BE2C (cell line): ENCODE measurements at regions not wholly inside any gene's neighbourhood (a gene's known extent, or its start where the extent isn't known, plus 50 kb on each side); places are given as distances from the start of the nearest gene placed in this dataset.
"Not testable (repeated sequence)": the region's sequence is repeated elsewhere in the genome, so short reads cannot be mapped to it uniquely, and the experiment has no call there.

Experiments used
- DNase-seq: peaks from one replicate; pipeline ENCODE4 v3.0.0-alpha.2; 2020
- H3K27me3 ChIP-seq: fragments of 250-450 bp; sonication (Bioruptor Pico); 2 replicates; pipeline ENCODE4 v1.5.1; 2020; ENCODE audit warnings: mild to moderate bottlenecking
- H3K36me3 ChIP-seq: fragments of 250-450 bp; sonication (Bioruptor Pico); 2 replicates; pipeline ENCODE4 v1.5.1; 2020; ENCODE audit warnings: mild to moderate bottlenecking
- H3K4me1 ChIP-seq: fragments of 250-450 bp; sonication (Bioruptor Pico); 2 replicates; pipeline ENCODE4 v1.5.1; 2020
- H3K4me3 ChIP-seq: 2 replicates; pipeline ENCODE4 v1.5.1; 2011; ENCODE audit warnings: low read depth, low read length
- H3K9me3 ChIP-seq: fragments of 250-450 bp; sonication (Bioruptor Pico); 2 replicates; pipeline ENCODE4 v1.5.1; 2020
- TF ChIP-seq, protein P1 (sequence below): IDR thresholded peaks from 2 replicates; pipeline ENCODE4 v1.5.1; 2012; ENCODE audit warnings: mild to moderate bottlenecking, low read depth, low read length

DNA sequence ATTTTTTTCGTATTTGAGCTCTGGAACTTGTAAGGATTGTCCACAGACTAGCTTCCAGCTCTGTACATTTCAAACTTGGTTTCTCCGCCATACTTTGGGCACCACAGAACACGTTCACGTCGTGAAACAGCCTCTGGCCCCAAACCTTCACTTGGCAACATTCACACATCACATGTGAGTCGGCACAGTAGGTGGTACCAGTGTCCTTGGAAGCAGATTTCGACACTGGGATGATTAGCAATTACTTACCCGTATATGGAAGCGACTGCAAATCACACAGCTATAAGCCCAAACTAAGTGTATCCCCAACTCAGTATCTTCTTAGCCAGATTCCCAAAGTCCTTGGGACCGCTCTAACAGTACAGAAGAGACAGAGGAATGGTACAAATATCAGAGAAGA is 60.2 kb downstream of the MAFB start:
- no peaks in the 10 kb centered on the region for H3K9me3 ChIP-seq
- no peaks in the 10 kb centered on the region for H3K36me3 ChIP-seq
- no peaks in the 10 kb centered on the region for H3K27me3 ChIP-seq
- H3K4me3 ChIP-seq, result no peak overlapping the region
- no peaks in the 10 kb centered on the region for H3K4me1 ChIP-seq
- DNase-seq, result no peak
- TF ChIP-seq, protein P1, sequence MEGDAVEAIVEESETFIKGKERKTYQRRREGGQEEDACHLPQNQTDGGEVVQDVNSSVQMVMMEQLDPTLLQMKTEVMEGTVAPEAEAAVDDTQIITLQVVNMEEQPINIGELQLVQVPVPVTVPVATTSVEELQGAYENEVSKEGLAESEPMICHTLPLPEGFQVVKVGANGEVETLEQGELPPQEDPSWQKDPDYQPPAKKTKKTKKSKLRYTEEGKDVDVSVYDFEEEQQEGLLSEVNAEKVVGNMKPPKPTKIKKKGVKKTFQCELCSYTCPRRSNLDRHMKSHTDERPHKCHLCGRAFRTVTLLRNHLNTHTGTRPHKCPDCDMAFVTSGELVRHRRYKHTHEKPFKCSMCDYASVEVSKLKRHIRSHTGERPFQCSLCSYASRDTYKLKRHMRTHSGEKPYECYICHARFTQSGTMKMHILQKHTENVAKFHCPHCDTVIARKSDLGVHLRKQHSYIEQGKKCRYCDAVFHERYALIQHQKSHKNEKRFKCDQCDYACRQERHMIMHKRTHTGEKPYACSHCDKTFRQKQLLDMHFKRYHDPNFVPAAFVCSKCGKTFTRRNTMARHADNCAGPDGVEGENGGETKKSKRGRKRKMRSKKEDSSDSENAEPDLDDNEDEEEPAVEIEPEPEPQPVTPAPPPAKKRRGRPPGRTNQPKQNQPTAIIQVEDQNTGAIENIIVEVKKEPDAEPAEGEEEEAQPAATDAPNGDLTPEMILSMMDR, result no peak

DNA sequence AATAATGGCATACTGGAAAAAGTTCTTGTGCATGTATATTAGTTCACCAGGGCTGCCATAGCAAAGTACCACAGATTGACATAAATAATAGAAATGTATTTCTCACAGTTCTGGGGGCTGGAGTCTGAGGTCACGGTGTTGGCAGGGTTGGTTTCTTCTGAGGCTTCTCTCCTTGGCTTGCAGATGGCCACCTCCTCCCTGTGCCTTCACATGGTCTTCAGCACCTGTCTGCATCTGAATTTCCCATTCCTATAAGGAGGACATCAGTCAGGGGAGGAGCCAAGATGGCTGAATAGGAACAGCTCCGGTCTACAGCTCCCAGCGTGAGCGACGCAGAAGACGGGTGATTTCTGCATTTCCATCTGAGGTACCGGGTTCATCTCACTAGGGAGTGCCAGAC is 70.0 kb downstream of the MAFB start:
- H3K9me3 ChIP-seq, DNase-seq, H3K36me3 ChIP-seq, H3K4me3 ChIP-seq, H3K4me1 ChIP-seq, H3K27me3 ChIP-seq: not testable (repeated sequence)

DNA sequence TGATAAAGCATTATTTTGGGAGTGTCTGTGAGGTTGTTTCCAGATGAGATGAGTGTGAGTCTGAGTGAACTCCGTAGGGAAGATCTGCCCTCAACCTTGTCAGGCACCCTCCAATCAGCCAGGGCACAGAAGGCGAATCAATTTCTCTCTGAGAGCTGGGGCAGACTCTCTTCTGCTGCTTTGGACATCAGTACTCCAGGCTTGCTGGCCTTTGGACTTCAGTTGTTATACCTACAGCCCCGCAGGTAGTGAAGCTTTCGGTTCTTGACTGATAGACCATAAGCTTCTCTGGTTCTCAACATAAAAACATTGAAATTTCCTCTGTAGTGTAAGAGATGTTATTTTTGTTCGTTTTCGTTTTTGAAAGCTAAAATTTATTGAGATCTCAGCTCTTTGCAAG is 71.4 kb downstream of the MAFB start:
- H3K4me1 ChIP-seq, result no peaks in the 10 kb centered on the region
- TF ChIP-seq, protein P1, result no peak
- H3K27me3 ChIP-seq, result peaks cover 6% of the 10 kb centered on the region
- no peak for DNase-seq
- H3K9me3 ChIP-seq, result no peaks in the 10 kb centered on the region
- no peak overlapping the region for H3K4me3 ChIP-seq
- no peaks in the 10 kb centered on the region for H3K36me3 ChIP-seq

DNA sequence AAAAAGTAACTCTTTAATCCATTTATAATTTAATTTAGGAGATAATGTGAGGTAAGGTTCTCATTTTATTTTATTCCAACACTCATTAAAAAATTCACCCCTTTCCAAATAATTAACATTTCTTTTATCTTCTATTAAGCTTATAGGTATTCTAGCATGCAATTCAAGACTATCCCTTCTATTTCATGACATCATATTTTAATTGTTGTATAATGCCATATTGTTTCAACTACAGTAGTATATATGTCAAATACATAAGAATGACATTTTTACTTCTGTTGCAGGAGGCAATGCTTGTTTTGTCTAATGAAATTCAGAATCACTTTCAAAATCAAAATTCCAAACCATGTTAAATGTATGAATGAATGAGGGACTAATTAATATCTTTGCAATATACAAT is 76.2 kb downstream of the MAFB start:
- no peaks in the 10 kb centered on the region for H3K9me3 ChIP-seq
- no peaks in the 10 kb centered on the region for H3K4me1 ChIP-seq
- no peak overlapping the region for H3K4me3 ChIP-seq
- H3K36me3 ChIP-seq, result no peaks in the 10 kb centered on the region
- TF ChIP-seq, protein P1, result no peak
- peaks cover 6% of the 10 kb centered on the region for H3K27me3 ChIP-seq
- no peak for DNase-seq

DNA sequence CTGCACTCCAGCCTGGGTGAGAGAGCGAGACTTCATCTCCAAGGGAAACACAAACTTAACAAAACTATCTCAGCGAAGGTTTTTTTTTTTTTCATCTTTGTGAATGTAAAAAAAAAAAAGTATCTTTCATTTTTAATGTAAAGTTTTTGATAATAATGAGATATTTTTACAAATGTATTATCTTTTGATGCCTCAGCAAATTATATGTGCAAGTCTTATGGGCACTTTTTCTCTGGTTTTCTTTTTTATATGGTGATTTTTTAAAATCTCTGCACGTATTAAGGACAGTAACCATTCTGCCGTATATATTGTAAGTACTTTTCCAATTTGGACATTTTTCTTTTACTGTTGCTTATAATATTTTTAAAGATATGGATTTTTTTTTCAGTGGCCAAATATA is 76.8 kb downstream of the MAFB start:
- no peaks in the 10 kb centered on the region for H3K36me3 ChIP-seq
- H3K4me3 ChIP-seq, result no peak overlapping the region
- no peaks in the 10 kb centered on the region for H3K4me1 ChIP-seq
- H3K27me3 ChIP-seq, result peaks cover 5% of the 10 kb centered on the region; the same call in 1 of the 2 replicates
- DNase-seq, result no peak
- H3K9me3 ChIP-seq, result no peaks in the 10 kb centered on the region
- TF ChIP-seq, protein P1, result no peak

DNA sequence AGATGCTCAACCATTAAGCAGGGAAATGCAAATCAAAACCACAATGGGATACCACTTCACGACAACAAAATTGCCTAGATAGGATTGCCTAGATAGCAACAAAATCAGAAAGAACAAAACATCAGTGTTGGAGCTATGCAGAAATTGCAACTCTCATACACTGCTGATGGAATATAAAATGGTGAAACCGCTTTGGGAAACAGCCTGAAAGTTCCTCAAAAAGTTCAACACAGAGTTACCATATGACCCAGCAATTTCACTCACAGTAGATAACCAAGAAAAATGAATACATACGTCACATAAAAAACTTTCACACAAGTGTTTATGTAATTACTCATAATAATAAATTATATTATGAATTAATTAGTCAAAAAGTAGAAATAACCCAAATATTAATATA is 78.3 kb downstream of the MAFB start:
- H3K36me3 ChIP-seq, result no peaks in the 10 kb centered on the region
- TF ChIP-seq, protein P1, result no peak
- H3K9me3 ChIP-seq, result no peaks in the 10 kb centered on the region
- H3K4me1 ChIP-seq, result no peaks in the 10 kb centered on the region
- no peak for DNase-seq
- no peaks in the 10 kb centered on the region for H3K27me3 ChIP-seq
- H3K4me3 ChIP-seq, result no peak overlapping the region

DNA sequence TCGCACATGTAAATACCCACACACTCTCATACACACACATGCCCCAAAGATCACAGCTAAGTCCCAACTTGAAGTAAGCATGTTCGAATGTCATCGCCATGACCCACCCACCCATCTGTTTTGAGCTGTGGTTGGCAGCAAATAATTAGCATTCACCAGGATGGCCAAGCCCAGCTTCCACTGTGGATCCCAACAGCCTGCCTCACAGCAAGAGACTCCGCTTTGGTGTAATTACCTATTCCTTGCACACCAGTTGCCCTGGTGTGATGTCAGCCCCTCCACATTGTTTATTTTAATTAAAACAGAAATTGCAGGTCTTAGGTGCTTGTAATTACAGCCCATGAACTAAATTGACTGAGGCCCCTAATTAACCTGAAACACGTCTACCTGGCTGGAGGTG is 81.1 kb downstream of the MAFB start:
- Histone ChIP-seq H3K36me3 (no peaks in the 10 kb centered on the region), H3K4me1 (no peaks in the 10 kb centered on the region), H3K27me3 (no peaks in the 10 kb centered on the region), H3K9me3 (no peaks in the 10 kb centered on the region), H3K4me3 (no peak overlapping the region)
- no peak for DNase-seq
- TF ChIP-seq, protein P1, result no peak
